Stimulated activated CD4-positive, alpha-beta T cell treated with anti-CD3 and anti-CD28 coated beads, Interleukin-1b, Interleukin-23, amount 100 ng/mL, for 4 hours (primary cell): ENCODE measurements at regions not wholly inside any gene's neighbourhood (a gene's known extent, or its start where the extent isn't known, plus 50 kb on each side); places are given as distances from the start of the nearest gene placed in this dataset.

ENCODE experiments used
- DNase-seq, 2 donors: peaks; one replicate each; pipeline ENCODE4 v3.0.0-alpha.2; 2020; ENCODE audit warnings: low read depth in 2 of 2

- no peak for DNase-seq
Observed at GRCh38 chr21:39124681-39125251, 58.5 kb downstream of the PSMG1 start.

GRCh38 chr21:39123375-39123774 lies 59.9 kb downstream of the PSMG1 start:
- DNase-seq, result no peak

- DNase-seq, result no peak
Observed at GRCh38 chr21:39121600-39122355, 61.5 kb downstream of the PSMG1 start.

- no peak for DNase-seq
Observed at GRCh38 chr21:39120876-39121599, 62.2 kb downstream of the PSMG1 start.

- DNase-seq, result no peak
Observed at GRCh38 chr21:39119891-39120290, 63.4 kb downstream of the PSMG1 start.

GRCh38 chr21:39118604-39119215 lies 64.5 kb downstream of the PSMG1 start:
- no peak for DNase-seq

GRCh38 chr21:39118061-39118460 lies 65.2 kb downstream of the PSMG1 start:
- DNase-seq, result no peak

- DNase-seq, result no peak
Observed at GRCh38 chr21:39117440-39117970, 65.7 kb downstream of the PSMG1 start.

- no peak for DNase-seq
Observed at GRCh38 chr21:39116761-39117439, 66.4 kb downstream of the PSMG1 start.

GRCh38 chr21:39115576-39116235 lies 67.5 kb downstream of the PSMG1 start:
- DNase-seq, result no peak

- DNase-seq, result no peak
Observed at GRCh38 chr21:39114871-39115575, 68.2 kb downstream of the PSMG1 start.

GRCh38 chr21:39111931-39112550 lies 71.2 kb downstream of the PSMG1 start:
- DNase-seq, result no peak

GRCh38 chr21:39110431-39110830 lies 72.8 kb downstream of the PSMG1 start:
- DNase-seq, result no peak

- no peak for DNase-seq
Observed at GRCh38 chr21:39109596-39110210, 73.5 kb downstream of the PSMG1 start.

GRCh38 chr21:39109163-39109530 lies 74.1 kb downstream of the PSMG1 start:
- DNase-seq, result no peak

- DNase-seq, result no peak
Observed at GRCh38 chr21:39108291-39109162, 74.7 kb downstream of the PSMG1 start.

- no peak for DNase-seq
Observed at GRCh38 chr21:39107739-39108138, 75.5 kb downstream of the PSMG1 start.

- DNase-seq, result no peak
Observed at GRCh38 chr21:39106881-39107462, 76.3 kb downstream of the PSMG1 start.
